ENCODE measurements at regions not wholly inside any gene's neighbourhood (a gene's known extent, or its start where the extent isn't known, plus 50 kb on each side); places are given as distances from the start of the nearest gene placed in this dataset.

DNA sequence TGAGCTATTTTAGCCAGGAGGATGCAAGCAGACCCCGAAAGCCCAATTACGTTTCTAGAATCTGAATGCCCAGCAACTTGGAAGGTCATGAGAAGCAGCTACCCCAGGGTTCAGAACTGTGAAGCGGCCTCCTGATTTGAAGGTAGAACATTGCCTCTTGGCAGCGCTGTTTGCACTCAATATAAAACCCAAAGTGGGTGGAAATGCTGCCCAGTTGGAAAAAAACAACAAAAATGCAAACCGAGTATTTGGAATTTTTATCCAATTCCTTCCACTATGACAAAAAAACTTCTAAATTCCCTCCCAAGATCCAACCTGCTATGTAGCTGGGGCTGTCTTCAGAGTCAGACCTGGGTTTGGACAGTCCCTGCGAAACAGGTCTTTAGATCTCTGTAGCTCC lies 103.3 kb upstream of the RBPJ start:
- 88% methylated on average over 6 of the region's 6 CpGs for WGBS
- no peak overlapping the region for H3K4me3 ChIP-seq (ENCODE audit: low read length)
- intact Hi-C loops (cut with DNase I), result no loop called here
- H3K4me1 ChIP-seq (ENCODE audit: control insufficient read depth, insufficient read depth, low read length), result no peaks in the 10 kb centered on the region
- no peak for DNase-seq
- H3K27ac ChIP-seq (ENCODE audit: low read length), result no peak overlapping the region
- no peak for ATAC-seq
- H3K9me3 ChIP-seq (ENCODE audit: control insufficient read depth, low read length), result no peaks in the 10 kb centered on the region
- H3K27me3 ChIP-seq (ENCODE audit: control insufficient read depth, insufficient read depth), result no peaks in the 10 kb centered on the region

DNA sequence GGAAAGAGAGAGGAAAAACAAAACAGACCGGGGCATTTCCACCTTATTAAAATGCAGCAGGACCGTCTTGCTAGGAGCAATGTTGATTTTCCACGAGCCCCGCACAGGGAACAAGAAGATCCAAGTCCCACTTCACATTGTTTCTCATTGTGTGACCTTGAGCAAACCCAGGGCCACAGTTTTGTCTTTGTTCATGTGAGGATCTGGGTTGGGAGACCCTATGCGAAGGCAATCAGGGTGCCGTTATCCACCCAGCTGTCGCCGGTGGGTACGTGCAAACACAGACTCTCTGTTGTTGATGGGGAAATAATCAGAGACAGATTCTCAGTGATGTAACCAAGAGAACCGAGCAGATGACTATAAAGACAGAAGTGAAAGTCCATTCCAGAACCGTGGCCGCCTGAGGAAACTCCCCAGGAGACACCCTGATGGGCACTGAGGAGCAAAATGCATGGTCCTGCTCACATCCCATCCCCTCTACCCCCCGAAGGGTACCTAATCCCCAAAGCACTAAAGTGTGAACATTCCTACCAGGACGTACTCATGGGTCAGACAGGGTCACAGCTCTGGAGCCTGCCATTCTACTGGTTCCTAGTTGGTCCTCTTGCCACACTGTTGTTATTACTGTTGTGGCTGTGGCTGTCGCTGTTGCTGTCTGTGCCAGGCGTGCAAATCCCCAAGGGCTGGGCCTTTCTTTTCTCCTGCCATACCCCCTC lies 102.7 kb upstream of the RBPJ start:
- 57% methylated on average over 16 of the region's 16 CpGs for WGBS

DNA sequence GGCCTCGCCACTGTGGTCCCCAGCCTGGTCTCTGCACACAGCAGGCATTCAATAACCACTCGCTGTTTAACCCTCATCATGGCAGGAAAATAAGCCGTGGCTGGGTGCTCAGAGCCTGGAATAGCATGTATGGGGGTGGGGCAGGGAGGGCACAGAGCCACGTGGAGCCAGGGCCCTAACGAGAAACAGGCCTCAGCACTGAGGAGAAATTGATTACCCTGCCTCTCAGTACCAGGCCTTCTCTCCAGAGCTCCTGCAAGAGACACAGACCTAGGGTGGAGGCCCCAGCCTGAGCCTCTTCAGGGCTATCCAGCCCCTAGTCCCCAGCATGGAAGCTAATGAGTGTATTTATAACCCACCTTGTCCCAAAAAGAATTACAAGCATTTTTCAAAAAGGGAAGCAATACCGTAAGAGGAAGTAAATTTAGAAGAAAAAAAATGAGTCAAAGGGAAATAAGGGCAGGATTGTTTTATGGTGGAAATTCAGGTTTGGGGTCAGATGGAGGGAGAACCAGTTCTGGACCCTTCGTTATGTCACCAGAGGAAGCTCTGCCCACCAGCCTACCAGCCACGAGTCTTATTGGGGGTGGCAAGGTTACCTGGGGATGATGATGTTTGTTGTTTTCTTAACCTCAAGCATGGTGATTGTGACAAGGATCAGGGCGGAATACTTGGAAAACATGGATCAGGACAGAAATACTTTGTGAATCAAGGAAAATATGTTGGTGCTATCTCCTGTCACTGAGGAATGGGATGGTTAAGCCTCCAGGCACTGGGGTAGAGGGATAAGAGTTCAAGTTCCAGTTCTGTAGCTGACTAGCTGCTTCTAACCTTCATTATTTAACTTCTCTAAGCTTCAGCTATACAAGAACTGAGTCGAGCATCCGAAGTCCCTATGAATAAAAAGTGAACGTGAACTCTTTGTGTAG lies 101.9 kb upstream of the RBPJ start:
- intact Hi-C loops (cut with DNase I), result no loop called here
- ATAC-seq, result peak; percentile 21 to 41
- DNase-seq, result no peak
- no peak overlapping the region for H3K27ac ChIP-seq (ENCODE audit: low read length)
- H3K4me1 ChIP-seq (ENCODE audit: control insufficient read depth, insufficient read depth, low read length), result no peaks in the 10 kb centered on the region
- no peaks in the 10 kb centered on the region for H3K9me3 ChIP-seq (ENCODE audit: control insufficient read depth, low read length)
- H3K4me3 ChIP-seq (ENCODE audit: low read length), result no peak overlapping the region
- 70% methylated on average over 12 of the region's 12 CpGs for WGBS
- H3K27me3 ChIP-seq (ENCODE audit: control insufficient read depth, insufficient read depth), result no peaks in the 10 kb centered on the region

More for the DNA sequence above, 102.7 kb upstream of the RBPJ start:
- no peak overlapping the region for H3K4me3 ChIP-seq (ENCODE audit: low read length)
- DNase-seq (peak in 2 of 3 donors; percentile 21 to 51), ATAC-seq (peak; percentile 48 to 69)
- H3K27ac ChIP-seq (ENCODE audit: low read length), result no peak overlapping the region
- H3K9me3 ChIP-seq (ENCODE audit: control insufficient read depth, low read length), result no peaks in the 10 kb centered on the region
- no peaks in the 10 kb centered on the region for H3K27me3 ChIP-seq (ENCODE audit: control insufficient read depth, insufficient read depth)
- no peaks in the 10 kb centered on the region for H3K4me1 ChIP-seq (ENCODE audit: control insufficient read depth, insufficient read depth, low read length)
- intact Hi-C loops (cut with DNase I), result no loop called here

DNA sequence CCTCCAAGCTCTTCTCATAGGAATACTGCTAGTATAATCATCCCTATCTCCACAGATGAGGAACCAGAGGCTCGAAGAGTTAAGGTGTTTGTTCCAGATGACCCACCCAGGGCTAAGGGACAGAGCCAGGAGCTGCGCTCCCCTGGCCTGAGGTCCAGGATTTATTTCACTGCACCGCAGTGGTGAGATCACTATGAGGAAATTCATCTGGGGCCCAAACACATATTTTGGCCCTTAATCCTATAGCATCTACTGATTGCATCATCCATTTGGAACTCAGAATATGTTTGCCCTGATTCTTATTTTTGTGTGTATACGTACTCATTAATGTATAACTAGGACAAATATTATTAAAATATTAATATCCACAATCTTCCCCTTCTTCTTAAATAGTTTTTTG lies 100.1 kb upstream of the RBPJ start:
- no peak for ATAC-seq
- DNase-seq, result no peak
- 64% methylated on average over 4 of the region's 4 CpGs for WGBS
- Histone ChIP-seq H3K9me3 (ENCODE audit: control insufficient read depth, low read length) (no peaks in the 10 kb centered on the region), H3K27me3 (ENCODE audit: control insufficient read depth, insufficient read depth) (no peaks in the 10 kb centered on the region), H3K4me1 (ENCODE audit: control insufficient read depth, insufficient read depth, low read length) (no peaks in the 10 kb centered on the region), H3K27ac (ENCODE audit: low read length) (no peak overlapping the region), H3K4me3 (ENCODE audit: low read length) (no peak overlapping the region)
- intact Hi-C loops (cut with DNase I), result no loop called here

DNA sequence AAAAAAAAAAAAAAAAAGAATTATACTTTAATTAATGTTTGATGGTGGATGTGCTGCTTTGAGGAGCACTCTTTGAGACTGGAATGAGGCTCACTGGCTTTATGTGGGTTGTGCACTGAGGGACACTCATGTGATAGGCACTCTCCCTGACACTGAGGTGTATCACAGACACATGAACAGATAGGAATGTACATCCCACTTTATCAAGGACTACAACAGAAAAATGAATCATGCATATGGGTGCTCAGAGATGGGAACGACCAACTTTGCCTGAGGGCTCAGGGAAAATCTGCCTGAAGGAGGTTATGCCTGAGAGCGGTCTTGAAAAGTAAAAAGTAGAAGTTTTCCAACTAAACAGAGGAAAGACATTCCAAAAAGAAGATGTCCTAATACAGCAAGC lies 97.7 kb upstream of the RBPJ start:
- Histone ChIP-seq H3K27me3 (ENCODE audit: control insufficient read depth, insufficient read depth) (no peaks in the 10 kb centered on the region), H3K9me3 (ENCODE audit: control insufficient read depth, low read length) (no peaks in the 10 kb centered on the region), H3K27ac (ENCODE audit: low read length) (no peak overlapping the region), H3K4me1 (ENCODE audit: control insufficient read depth, insufficient read depth, low read length) (no peaks in the 10 kb centered on the region), H3K4me3 (ENCODE audit: low read length) (no peak overlapping the region)
- intact Hi-C loops (cut with DNase I), result no loop called here
- 94% methylated on average over 2 of the region's 2 CpGs for WGBS
- DNase-seq (no peak), ATAC-seq (no peak)

DNA sequence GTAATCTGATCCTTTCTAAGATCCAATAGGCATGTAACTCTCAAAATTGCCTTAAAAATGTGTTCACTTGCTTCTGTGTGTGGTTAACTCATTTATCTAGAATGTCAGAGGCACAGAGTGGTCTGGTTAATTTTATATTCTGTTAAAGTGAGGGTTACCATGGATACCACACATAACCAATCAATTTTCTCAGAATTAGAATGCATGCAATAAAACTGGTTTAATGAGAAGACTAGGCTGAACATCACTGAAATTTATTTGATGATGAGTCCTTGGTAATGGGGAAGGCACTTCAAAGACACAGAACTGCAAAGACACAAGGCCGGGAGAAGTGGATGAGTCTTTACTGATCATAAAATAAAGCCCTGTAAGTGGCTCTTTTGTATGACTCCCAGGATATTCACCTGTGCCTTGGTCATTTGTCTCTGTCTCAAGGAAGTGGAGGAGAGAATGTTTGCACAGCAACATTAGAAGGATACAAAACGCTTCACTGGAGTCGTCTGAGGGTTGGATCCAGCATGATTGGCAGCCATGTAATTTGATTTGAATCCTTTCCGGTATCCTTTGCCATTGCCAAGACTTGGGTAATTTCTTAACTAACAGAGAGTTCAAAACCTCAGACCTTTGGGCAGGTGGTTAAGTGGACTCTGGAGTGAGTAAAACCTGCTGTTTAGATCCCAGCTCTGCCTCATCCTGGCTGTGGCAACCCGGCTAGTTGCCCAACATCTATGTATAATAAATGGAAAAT lies 94.0 kb upstream of the RBPJ start:
- WGBS, result 83% methylated on average over 5 of the region's 5 CpGs
- intact Hi-C loops (cut with DNase I), result no loop called here
- H3K4me1 ChIP-seq (ENCODE audit: control insufficient read depth, insufficient read depth, low read length), result no peaks in the 10 kb centered on the region
- no peaks in the 10 kb centered on the region for H3K9me3 ChIP-seq (ENCODE audit: control insufficient read depth, low read length)
- H3K4me3 ChIP-seq (ENCODE audit: low read length), result no peak overlapping the region
- ATAC-seq (no peak), DNase-seq (no peak)
- H3K27ac ChIP-seq (ENCODE audit: low read length), result no peak overlapping the region
- H3K27me3 ChIP-seq (ENCODE audit: control insufficient read depth, insufficient read depth), result no peaks in the 10 kb centered on the region

DNA sequence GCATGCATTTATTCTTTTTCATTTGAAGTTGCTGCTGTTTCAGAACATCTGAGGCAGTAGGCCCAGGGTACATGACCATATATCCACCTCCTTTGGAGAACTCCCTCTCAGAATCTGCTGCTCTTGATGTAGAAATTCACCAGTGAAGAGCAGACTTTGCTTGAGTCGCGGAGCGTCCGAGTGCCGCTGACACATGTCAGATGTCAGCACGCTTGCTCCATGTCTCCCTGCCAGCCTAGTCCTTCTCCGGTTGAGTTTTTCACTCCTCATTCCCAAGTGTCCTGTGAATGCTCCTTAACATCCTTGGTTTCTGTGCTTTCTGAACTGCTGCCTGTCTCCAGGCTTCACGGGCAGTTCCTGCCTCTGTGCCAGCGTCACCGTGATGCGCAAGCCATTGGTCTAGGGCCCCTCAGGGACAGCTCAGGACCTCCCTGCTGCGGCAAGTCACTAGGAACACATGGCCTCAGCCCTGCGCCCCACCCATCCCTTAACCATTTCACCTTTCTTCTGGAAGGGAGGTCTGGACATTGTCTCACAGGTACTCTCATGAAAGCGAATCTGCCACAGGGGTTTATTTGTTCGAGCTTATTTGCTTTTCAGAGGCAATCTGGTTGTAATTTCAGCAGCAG lies 93.1 kb upstream of the RBPJ start:
- intact Hi-C loops (cut with DNase I), result no loop called here
- ATAC-seq, result no peak
- Histone ChIP-seq H3K4me1 (ENCODE audit: control insufficient read depth, insufficient read depth, low read length) (no peaks in the 10 kb centered on the region), H3K9me3 (ENCODE audit: control insufficient read depth, low read length) (no peaks in the 10 kb centered on the region), H3K27ac (ENCODE audit: low read length) (no peak overlapping the region), H3K27me3 (ENCODE audit: control insufficient read depth, insufficient read depth) (no peaks in the 10 kb centered on the region), H3K4me3 (ENCODE audit: low read length) (no peak overlapping the region)
- DNase-seq, result no peak
- WGBS, result 79% methylated on average over 15 of the region's 15 CpGs

DNA sequence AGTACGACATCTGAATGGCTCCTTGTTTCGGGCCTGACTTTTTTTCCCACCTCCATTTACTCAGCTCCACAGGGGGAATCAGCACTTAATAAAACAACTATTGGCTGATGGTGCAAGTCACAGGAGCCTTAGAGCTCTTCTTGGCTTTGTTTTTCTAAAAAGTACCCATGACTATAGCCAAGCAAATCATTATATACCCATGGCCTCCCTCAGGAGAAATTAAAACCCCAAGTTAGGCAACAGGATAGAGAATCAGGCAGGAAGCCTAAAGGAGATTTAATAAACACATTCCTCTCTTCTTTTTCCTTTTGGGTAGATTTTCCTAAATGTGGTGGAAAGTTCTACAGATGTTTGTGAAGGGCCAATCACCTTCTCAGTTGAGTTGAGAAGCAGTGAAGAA lies 91.9 kb upstream of the RBPJ start:
- ATAC-seq (no peak), DNase-seq (no peak)
- Histone ChIP-seq H3K4me3 (ENCODE audit: low read length) (no peak overlapping the region), H3K4me1 (ENCODE audit: control insufficient read depth, insufficient read depth, low read length) (no peaks in the 10 kb centered on the region), H3K9me3 (ENCODE audit: control insufficient read depth, low read length) (no peaks in the 10 kb centered on the region), H3K27me3 (ENCODE audit: control insufficient read depth, insufficient read depth) (no peaks in the 10 kb centered on the region), H3K27ac (ENCODE audit: low read length) (no peak overlapping the region)
- intact Hi-C loops (cut with DNase I), result no loop called here
- 93% methylated on average over 2 of the region's 2 CpGs for WGBS

DNA sequence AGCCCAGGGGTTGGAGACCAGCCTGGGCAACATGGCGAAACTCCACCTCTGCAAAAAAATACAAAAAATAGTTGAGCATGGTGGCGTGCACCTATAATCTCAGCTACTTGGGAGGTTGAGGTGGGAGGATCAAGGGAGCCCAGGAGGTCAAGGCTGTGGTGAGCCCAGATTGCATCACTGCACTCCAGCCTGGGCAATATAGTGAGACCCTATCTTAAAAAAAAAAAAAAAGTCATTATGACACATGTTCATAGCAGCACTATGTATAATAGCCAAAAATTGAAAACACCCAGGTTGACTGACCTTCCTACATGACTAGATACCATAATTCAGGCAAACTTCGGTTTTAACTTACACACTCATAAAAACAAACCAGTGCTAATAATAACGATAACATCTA lies 90.8 kb upstream of the RBPJ start:
- ATAC-seq, result no peak
- H3K4me1 ChIP-seq (ENCODE audit: control insufficient read depth, insufficient read depth, low read length), result no peaks in the 10 kb centered on the region
- H3K27me3 ChIP-seq (ENCODE audit: control insufficient read depth, insufficient read depth), result no peaks in the 10 kb centered on the region
- H3K4me3 ChIP-seq (ENCODE audit: low read length), result no peak overlapping the region
- H3K9me3 ChIP-seq (ENCODE audit: control insufficient read depth, low read length), result no peaks in the 10 kb centered on the region
- H3K27ac ChIP-seq (ENCODE audit: low read length), result no peak overlapping the region
- WGBS, result 86% methylated on average over 4 of the region's 4 CpGs
- intact Hi-C loops (cut with DNase I), result no loop called here
- no peak for DNase-seq

DNA sequence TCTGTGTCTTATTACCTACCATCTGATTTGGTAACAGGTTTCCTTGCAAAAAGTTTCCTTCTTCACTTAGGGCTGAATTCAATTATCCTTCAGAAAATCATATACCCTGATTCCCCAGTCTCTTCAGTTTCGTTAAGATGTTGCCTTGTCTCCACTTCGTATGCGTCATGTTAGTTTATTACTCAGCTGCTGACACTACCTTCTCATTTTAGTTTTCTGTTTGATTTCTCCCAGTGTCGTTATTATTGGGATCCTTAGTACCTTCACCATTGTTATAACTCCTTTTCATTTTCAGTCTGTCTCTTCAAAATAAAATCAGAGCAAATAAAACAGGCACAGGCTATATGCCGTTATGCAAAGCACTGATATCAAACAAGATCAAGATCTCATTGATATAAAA lies 87.5 kb upstream of the RBPJ start:
- H3K27me3 ChIP-seq (ENCODE audit: control insufficient read depth, insufficient read depth), result no peaks in the 10 kb centered on the region
- no peak overlapping the region for H3K27ac ChIP-seq (ENCODE audit: low read length)
- DNase-seq (no peak), ATAC-seq (no peak)
- no peaks in the 10 kb centered on the region for H3K9me3 ChIP-seq (ENCODE audit: control insufficient read depth, low read length)
- intact Hi-C loops (cut with DNase I), result no loop called here
- 88% methylated on average over 5 of the region's 5 CpGs for WGBS
- H3K4me3 ChIP-seq (ENCODE audit: low read length), result no peak overlapping the region
- H3K4me1 ChIP-seq (ENCODE audit: control insufficient read depth, insufficient read depth, low read length), result no peaks in the 10 kb centered on the region

DNA sequence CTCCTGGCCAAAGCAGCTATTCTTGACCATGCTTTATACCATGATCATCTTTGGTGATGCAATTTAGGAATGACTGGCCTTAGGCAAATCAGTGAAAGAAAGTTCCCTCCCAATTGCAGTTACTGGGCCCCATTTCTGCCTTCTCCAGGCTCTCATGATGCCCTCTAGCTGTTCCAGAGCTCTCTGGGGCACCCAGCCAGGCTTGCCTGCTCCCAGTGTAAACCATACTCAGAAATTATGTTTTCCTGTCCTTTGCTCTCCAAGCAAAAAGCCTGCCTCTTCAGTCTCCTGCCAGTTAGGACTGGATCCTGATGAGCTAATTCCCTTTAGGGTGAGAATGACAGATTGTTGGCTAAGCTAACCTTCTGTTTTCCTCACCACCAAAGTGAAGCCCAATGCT lies 85.3 kb upstream of the RBPJ start:
- DNase-seq (peak; percentile 71 to 89 (median 83)), ATAC-seq (peak; percentile 46 to 88)
- H3K4me3 ChIP-seq (ENCODE audit: low read length), result no peak overlapping the region
- H3K27ac ChIP-seq (ENCODE audit: low read length), result no peak overlapping the region
- intact Hi-C loops (cut with DNase I), result no loop called here
- no peaks in the 10 kb centered on the region for H3K4me1 ChIP-seq (ENCODE audit: control insufficient read depth, insufficient read depth, low read length)
- no peaks in the 10 kb centered on the region for H3K27me3 ChIP-seq (ENCODE audit: control insufficient read depth, insufficient read depth)
- no peaks in the 10 kb centered on the region for H3K9me3 ChIP-seq (ENCODE audit: control insufficient read depth, low read length)
